IPS-15b (cell line): ENCODE measurements at regions not wholly inside any gene's neighbourhood (a gene's known extent, or its start where the extent isn't known, plus 50 kb on each side); places are given as distances from the start of the nearest gene placed in this dataset.

ENCODE experiments used
- H3K27me3 ChIP-seq: one replicate; pipeline ENCODE4 v1.6.1; 2013; ENCODE audit warnings: low read length; ENCODE audit not compliant: control insufficient read depth, insufficient read depth
- H3K36me3 ChIP-seq: one replicate; pipeline ENCODE4 v1.6.1; 2013; ENCODE audit warnings: low read length; ENCODE audit not compliant: control insufficient read depth, insufficient read depth
- H3K4me1 ChIP-seq: one replicate; pipeline ENCODE4 v1.6.1; 2013; ENCODE audit warnings: mild to moderate bottlenecking, low read length; ENCODE audit not compliant: control insufficient read depth, insufficient read depth
- H3K4me3 ChIP-seq: one replicate; pipeline ENCODE4 v1.5.1; 2013; ENCODE audit warnings: low read depth, low read length
- H3K9ac ChIP-seq: one replicate; pipeline ENCODE4 v1.6.1; 2013; ENCODE audit warnings: low read depth, mild to moderate bottlenecking, low read length
- H3K9me3 ChIP-seq: one replicate; pipeline ENCODE4 v1.6.1; 2013; ENCODE audit warnings: mild to moderate bottlenecking, low read length; ENCODE audit not compliant: control insufficient read depth, insufficient read depth

DNA sequence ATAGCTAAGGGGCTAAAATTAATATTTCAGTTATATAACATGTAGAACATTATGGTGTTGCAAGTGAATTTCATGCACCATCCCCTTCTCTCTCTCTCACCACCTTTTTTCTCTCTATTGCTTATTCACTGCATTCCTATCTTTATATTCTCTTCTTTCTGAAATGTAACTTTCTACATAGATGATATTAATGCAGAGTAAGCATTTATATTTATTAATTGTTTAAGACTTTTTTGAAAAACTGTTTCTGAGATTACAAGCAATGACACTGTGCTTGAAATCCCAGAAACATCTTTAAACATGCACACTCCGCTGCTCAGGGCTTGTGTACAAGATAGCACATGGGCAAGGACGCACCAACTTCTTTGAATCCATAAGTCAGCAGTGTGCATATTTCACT, 567.7 kb upstream of the SGCD start:
- Histone ChIP-seq H3K36me3 (no peaks in the 10 kb centered on the region), H3K4me1 (no peaks in the 10 kb centered on the region)

DNA sequence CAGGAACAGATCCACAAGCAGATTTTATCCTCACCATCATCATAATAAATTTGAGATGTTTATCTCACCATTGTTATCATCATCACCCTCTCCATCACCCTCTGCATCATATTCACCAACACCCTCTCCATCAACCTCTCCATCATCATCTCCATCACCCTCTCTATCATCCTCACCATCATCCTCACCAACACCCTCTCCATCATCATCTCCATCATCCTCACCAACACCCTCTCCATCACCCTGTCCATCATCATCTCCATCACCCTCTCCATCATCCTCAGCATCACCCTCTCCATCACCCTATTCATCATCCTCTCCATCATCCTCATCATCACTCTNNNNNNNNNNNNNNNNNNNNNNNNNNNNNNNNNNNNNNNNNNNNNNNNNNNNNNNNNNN, 567.0 kb upstream of the SGCD start:
- no peaks in the 10 kb centered on the region for H3K9me3 ChIP-seq
- no peak overlapping the region for H3K9ac ChIP-seq
- no peak overlapping the region for H3K4me3 ChIP-seq
- no peaks in the 10 kb centered on the region for H3K36me3 ChIP-seq
- no peaks in the 10 kb centered on the region for H3K4me1 ChIP-seq
- H3K27me3 ChIP-seq: no peaks in the 10 kb centered on the region

More for the DNA sequence above, 567.7 kb upstream of the SGCD start:
- H3K9me3 ChIP-seq: no peaks in the 10 kb centered on the region
- H3K27me3 ChIP-seq: no peaks in the 10 kb centered on the region
- no peak overlapping the region for H3K9ac ChIP-seq
- no peak overlapping the region for H3K4me3 ChIP-seq

GRCh38 chr5:155761502-155761901, 565.5 kb upstream of the SGCD start:
- Histone ChIP-seq H3K4me1 (no peaks in the 10 kb centered on the region), H3K9ac (no peak overlapping the region), H3K36me3 (no peaks in the 10 kb centered on the region), H3K4me3 (no peak overlapping the region), H3K27me3 (no peaks in the 10 kb centered on the region), H3K9me3 (no peaks in the 10 kb centered on the region)

DNA sequence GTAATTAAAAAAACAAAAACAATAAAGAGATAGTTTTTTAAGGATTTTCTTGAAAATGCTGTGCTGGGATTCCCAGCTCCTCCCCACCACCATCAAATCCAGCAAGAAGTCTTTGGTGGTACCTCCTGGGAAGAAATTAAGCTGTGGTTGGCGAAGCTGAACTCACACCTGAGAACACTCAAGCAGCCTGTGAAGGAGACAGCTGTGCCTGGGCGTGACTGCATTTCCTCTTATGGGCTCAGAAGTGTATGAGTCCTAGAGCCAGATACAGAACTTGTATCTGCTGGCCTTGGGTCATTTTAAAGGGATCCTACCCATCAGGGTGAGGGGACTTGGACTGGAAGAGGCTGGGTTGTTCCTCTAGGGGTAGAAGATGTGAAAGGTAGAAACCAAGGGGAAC, 561.2 kb upstream of the SGCD start:
- no peaks in the 10 kb centered on the region for H3K4me1 ChIP-seq
- no peak overlapping the region for H3K9ac ChIP-seq
- no peak overlapping the region for H3K4me3 ChIP-seq
- H3K36me3 ChIP-seq: no peaks in the 10 kb centered on the region
- no peaks in the 10 kb centered on the region for H3K9me3 ChIP-seq
- no peaks in the 10 kb centered on the region for H3K27me3 ChIP-seq

GRCh38 chr5:155767470-155767869, 559.5 kb upstream of the SGCD start:
- Histone ChIP-seq H3K4me1 (peaks cover 3% of the 10 kb centered on the region), H3K9ac (no peak overlapping the region), H3K27me3 (no peaks in the 10 kb centered on the region), H3K9me3 (no peaks in the 10 kb centered on the region), H3K4me3 (no peak overlapping the region), H3K36me3 (no peaks in the 10 kb centered on the region)

GRCh38 chr5:155768332-155768731, 558.6 kb upstream of the SGCD start:
- no peaks in the 10 kb centered on the region for H3K9me3 ChIP-seq
- no peak overlapping the region for H3K4me3 ChIP-seq
- H3K9ac ChIP-seq: no peak overlapping the region
- no peaks in the 10 kb centered on the region for H3K27me3 ChIP-seq
- peaks cover 8% of the 10 kb centered on the region for H3K4me1 ChIP-seq
- H3K36me3 ChIP-seq: no peaks in the 10 kb centered on the region

- Histone ChIP-seq H3K36me3 (no peaks in the 10 kb centered on the region), H3K9me3 (no peaks in the 10 kb centered on the region), H3K9ac (no peak overlapping the region), H3K4me3 (no peak overlapping the region), H3K27me3 (no peaks in the 10 kb centered on the region), H3K4me1 (peaks cover 8% of the 10 kb centered on the region)
Observed at GRCh38 chr5:155772009-155772662, 554.8 kb upstream of the SGCD start.

- Histone ChIP-seq H3K4me1 (peaks cover 8% of the 10 kb centered on the region), H3K36me3 (no peaks in the 10 kb centered on the region), H3K9me3 (no peaks in the 10 kb centered on the region), H3K27me3 (no peaks in the 10 kb centered on the region), H3K9ac (no peak overlapping the region), H3K4me3 (no peak overlapping the region)
Observed at GRCh38 chr5:155773680-155774079, 553.3 kb upstream of the SGCD start.

GRCh38 chr5:155780260-155780659, 546.7 kb upstream of the SGCD start:
- Histone ChIP-seq H3K9me3 (no peaks in the 10 kb centered on the region), H3K4me1 (no peaks in the 10 kb centered on the region), H3K27me3 (no peaks in the 10 kb centered on the region), H3K9ac (no peak overlapping the region), H3K36me3 (no peaks in the 10 kb centered on the region), H3K4me3 (no peak overlapping the region)

GRCh38 chr5:155783246-155783645, 543.7 kb upstream of the SGCD start:
- Histone ChIP-seq H3K9ac (no peak overlapping the region), H3K27me3 (no peaks in the 10 kb centered on the region), H3K4me1 (no peaks in the 10 kb centered on the region), H3K36me3 (no peaks in the 10 kb centered on the region), H3K4me3 (no peak overlapping the region), H3K9me3 (no peaks in the 10 kb centered on the region)

GRCh38 chr5:155783791-155784190, 543.2 kb upstream of the SGCD start:
- H3K36me3 ChIP-seq: no peaks in the 10 kb centered on the region
- H3K9ac ChIP-seq: no peak overlapping the region
- no peaks in the 10 kb centered on the region for H3K4me1 ChIP-seq
- no peaks in the 10 kb centered on the region for H3K9me3 ChIP-seq
- no peak overlapping the region for H3K4me3 ChIP-seq
- no peaks in the 10 kb centered on the region for H3K27me3 ChIP-seq

DNA sequence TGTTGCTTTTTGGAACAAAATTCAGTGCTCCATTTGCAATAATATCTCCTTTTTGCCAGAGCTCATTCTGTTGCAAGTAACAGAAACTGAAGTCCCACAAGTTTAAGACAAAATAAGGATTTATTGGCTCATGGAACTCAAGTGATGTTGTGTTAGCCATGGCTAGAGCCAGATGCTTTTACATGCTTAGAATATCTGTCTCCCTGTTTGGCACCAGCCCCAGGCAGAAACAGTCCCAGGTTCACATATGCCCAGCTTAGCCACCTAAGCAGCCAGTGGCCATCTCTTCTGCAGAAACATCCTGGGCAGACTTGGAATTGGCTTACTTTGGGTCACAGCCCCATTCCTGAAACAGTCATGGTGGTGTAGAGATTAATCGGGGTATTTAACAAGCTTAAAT, 540.9 kb upstream of the SGCD start:
- Histone ChIP-seq H3K4me3 (no peak overlapping the region), H3K27me3 (no peaks in the 10 kb centered on the region), H3K9me3 (no peaks in the 10 kb centered on the region)

More for the DNA sequence above, 540.9 kb upstream of the SGCD start:
- H3K4me1 ChIP-seq: no peaks in the 10 kb centered on the region
- no peaks in the 10 kb centered on the region for H3K36me3 ChIP-seq
- H3K9ac ChIP-seq: no peak overlapping the region
